Liver (tissue), 3 donors: ENCODE measurements at regions not wholly inside any gene's neighbourhood (a gene's known extent, or its start where the extent isn't known, plus 50 kb on each side); places are given as distances from the start of the nearest gene placed in this dataset.

ENCODE experiments used
- ATF3 ChIP-seq: IDR thresholded peaks from 2 replicates; pipeline ENCODE4 v1.6.1; 2016; ENCODE audit warnings: antibody characterized with exemption
- CTCF ChIP-seq: fragments of 150-350 bp; IDR thresholded peaks from 2 replicates; pipeline ENCODE4 v1.5.1; 2017; ENCODE audit warnings: improper control_type of control experiment, low read depth, low read length; ENCODE audit not compliant: missing input control
- EGR1 ChIP-seq, 2 donors: IDR thresholded peaks; 2 replicates each; pipeline ENCODE4 v1.6.1; 2016 to 2018; ENCODE audit warnings: antibody characterized with exemption in 2 of 2, low read depth in 2 of 2
- FOXA1 ChIP-seq: IDR thresholded peaks from 2 replicates; pipeline ENCODE4 v1.6.1; 2016; ENCODE audit warnings: antibody characterized with exemption
- JUND ChIP-seq, 2 donors: IDR thresholded peaks; 2 replicates each; pipeline ENCODE4 v1.6.1; 2016; ENCODE audit warnings: antibody characterized with exemption in 2 of 2
- RAD21 ChIP-seq, 2 donors: IDR thresholded peaks; 2 replicates each; pipeline ENCODE4 v1.6.1; 2016; ENCODE audit warnings: antibody characterized with exemption in 2 of 2, mild to moderate bottlenecking in 2 of 2
- REST ChIP-seq: IDR thresholded peaks from 2 replicates; pipeline ENCODE4 v1.6.1; 2016; ENCODE audit warnings: antibody characterized with exemption, mild to moderate bottlenecking
- TAF1 ChIP-seq: conservative IDR thresholded peaks from 2 replicates; pipeline ENCODE4 v1.6.1; 2016; ENCODE audit warnings: antibody characterized with exemption, mild to moderate bottlenecking
- YY1 ChIP-seq: IDR thresholded peaks from 2 replicates; pipeline ENCODE4 v1.6.1; 2016; ENCODE audit warnings: antibody characterized with exemption, mild to moderate bottlenecking
- ZBTB33 ChIP-seq: IDR thresholded peaks from 2 replicates; pipeline ENCODE4 v1.6.1; 2016; ENCODE audit warnings: antibody characterized with exemption
- donor health status: healthy.
- donor health status: healthy.

- no peak for TF ChIP-seq CTCF
- no peak for TF ChIP-seq REST
- TF ChIP-seq RAD21 (IDR thresholded peaks at IDR 0.05), result no peak
- no peak for TF ChIP-seq FOXA1
- TF ChIP-seq YY1, result no peak
- no peak for TF ChIP-seq ATF3
- TF ChIP-seq TAF1, result no peak
- no peak for TF ChIP-seq ZBTB33
- no peak for TF ChIP-seq EGR1 (IDR thresholded peaks at IDR 0.05; ENCODE audit: low read depth in 2 of 2)
- no peak for TF ChIP-seq JUND (IDR thresholded peaks at IDR 0.05)
These were observed 155.7 kb upstream of the HEY2 start for GRCh38 chr6:125593746-125594145.
